ENCODE measurements at regions not wholly inside any gene's neighbourhood (a gene's known extent, or its start where the extent isn't known, plus 50 kb on each side); places are given as distances from the start of the nearest gene placed in this dataset.

- DNase-seq (peak; percentile 93), ATAC-seq (ENCODE audit: low read depth) (peak; percentile 64)
- ChIA-PET POLR2A (ENCODE audit: unreplicated experiment) (interaction anchor here (2.4 kb wide), 1 partner anchor 13 kb away, joined by 10 read pairs; no protein-coding TSS in a partner anchor), CTCF (interaction anchor here (0.6 to 1.4 kb wide), 3 partner anchors 9 to 39 kb away, joined by 3 to 8 read pairs (median 3); no protein-coding TSS in a partner anchor)
- dilution Hi-C loops (cut with HindIII; ENCODE audit: low sequenced_read_pairs, unreplicated experiment) = no loop called here
- H3K14ac ChIP-seq (replicated peaks; ENCODE audit: low read depth, low read length) = peak overlapping the region; percentile 93
- peak overlapping the region; percentile 98 for H4K91ac ChIP-seq (ENCODE audit: insufficient read depth, low read depth, low read length)
- in situ Hi-C loops (cut with MboI; ENCODE audit: low sequenced_read_pairs) = no loop called here
- H3K4me3 ChIP-seq (ENCODE audit: insufficient read depth, low read depth, low read length) = peak overlapping the region; percentile 49
- peak overlapping the region; percentile 73 for H2AK9ac ChIP-seq (replicated peaks; ENCODE audit: low read depth, low read length, poor library complexity)
- peak overlapping the region; percentile 75 to 91 for H4K8ac ChIP-seq (ENCODE audit: low read depth in 2 of 2, low read length in 2 of 2)
- peak overlapping the region; percentile 96 for H2AK5ac ChIP-seq (ENCODE audit: low read depth, low read length)
- H4K20me1 ChIP-seq (ENCODE audit: insufficient read depth, low read length) = no peaks in the 10 kb centered on the region
- no TSS peak for BruUV-seq (replicated peaks)
- H3K9ac ChIP-seq (ENCODE audit: low read depth, low read length) = peak overlapping the region; percentile 82
- H3K9me1 ChIP-seq (ENCODE audit: insufficient read depth, low read length) = peaks cover 19% of the 10 kb centered on the region
- H3K4ac ChIP-seq (ENCODE audit: low read depth, low read length) = peak overlapping the region; percentile 94
- intact Hi-C loops (cut with micrococcal nuclease) = loop anchor here (5.0 kb wide), 1 partner anchor 43 kb away; no protein-coding TSS in a partner anchor
- no peaks in the 10 kb centered on the region for H3K36me3 ChIP-seq (ENCODE audit: control insufficient read depth, insufficient read depth, low read length)
- peak overlapping the region; percentile 94 for H2BK20ac ChIP-seq (ENCODE audit: low read depth, low read length)
- peak overlapping the region; percentile 79 for H3K56ac ChIP-seq (ENCODE audit: extremely low read depth, insufficient read depth, low read length)
- H3K27me3 ChIP-seq (ENCODE audit: control insufficient read depth, insufficient read depth, low read length) = no peaks in the 10 kb centered on the region
- H4K5ac ChIP-seq (ENCODE audit: low read depth, low read length) = peak overlapping the region; percentile 96
- peak overlapping the region; percentile 100 for H2BK5ac ChIP-seq (ENCODE audit: low read depth, low read length, poor library complexity, severe bottlenecking)
- H2BK15ac ChIP-seq (ENCODE audit: low read depth, low read length) = peak overlapping the region; percentile 95
- H3K4me2 ChIP-seq (ENCODE audit: low read depth, low read length) = peak overlapping the region; percentile 75
- peaks cover 14 to 54% of the 10 kb centered on the region in 2 experiments for H3K79me1 ChIP-seq (ENCODE audit: low read depth in 1 of 2, low read length in 2 of 2)
- peaks cover 41% of the 10 kb centered on the region for H3K4me1 ChIP-seq (ENCODE audit: control insufficient read depth, insufficient read depth, low read length)
- WGBS, 2 experiments (ENCODE audit: extremely low coverage in 2 of 2, insufficient read length in 1 of 2) = 0% methylated on average over 1 of the region's 8 CpGs; no CpG with 5 or more reads in 1 of the 2 experiments
- H3K18ac ChIP-seq (ENCODE audit: low read depth, low read length) = peak overlapping the region; percentile 93
- peak overlapping the region; percentile 96 for H2BK120ac ChIP-seq (ENCODE audit: low read depth, low read length)
- peak overlapping the region; percentile 93 for H3K23ac ChIP-seq (ENCODE audit: low read depth, low read length)
- H2AFZ ChIP-seq (replicated peaks; ENCODE audit: low read length, poor library complexity) = peak overlapping the region; percentile 77
- peak overlapping the region; percentile 95 for H3K27ac ChIP-seq (ENCODE audit: insufficient read depth, low read length)
- no peaks in the 10 kb centered on the region for H3K9me3 ChIP-seq (ENCODE audit: control insufficient read depth, insufficient read depth, low read length)
- TF ChIP-seq NFE2L2 (IDR thresholded peaks at IDR 0.05; ENCODE audit: low read depth, low read length) (no peak), CTCF (conservative IDR thresholded peaks at IDR 0.05; ENCODE audit: low read depth, low read length) (no peak), MAFK (IDR thresholded peaks at IDR 0.05; ENCODE audit: low read depth, low read length) (0 out of 2 replicates have a peak, but pooled peaks have one; percentile 35), FOS (IDR thresholded peaks at IDR 0.05; ENCODE audit: low read depth, low read length) (peak; percentile 86), CHD1 (IDR thresholded peaks at IDR 0.05; ENCODE audit: low read depth, low read length) (no peak; the same call in 1 of the 2 replicates), USF2 (IDR thresholded peaks at IDR 0.05; ENCODE audit: low read depth, low read length) (no peak), RAD21 (IDR thresholded peaks at IDR 0.05; ENCODE audit: low read length) (peak; percentile 2; the same call in 1 of the 2 replicates), POLR2A (IDR thresholded peaks at IDR 0.05; ENCODE audit: low read depth, low read length) (peak; percentile 50), RCOR1 (IDR thresholded peaks at IDR 0.05; ENCODE audit: insufficient replicate concordance, low read length) (peak; percentile 87), BHLHE40 (IDR thresholded peaks at IDR 0.05; ENCODE audit: low read depth, low read length) (no peak; the same call in 1 of the 2 replicates), SMC3 (IDR thresholded peaks at IDR 0.05; ENCODE audit: low read depth, low read length) (no peak), MAZ (IDR thresholded peaks at IDR 0.05; ENCODE audit: borderline replicate concordance, low read depth, low read length) (peak; percentile 48; the same call in 1 of the 2 replicates), ELK1 (IDR thresholded peaks at IDR 0.05; ENCODE audit: borderline replicate concordance, low read depth, low read length) (no peak), MXI1 (IDR thresholded peaks at IDR 0.05; ENCODE audit: borderline replicate concordance, low read depth, low read length) (no peak)
Measured at GRCh38 chr9:694403-695154, 146.9 kb upstream of the DMRT1 start.

Data from IMR-90 (cell line).